H1 (cell line): ENCODE measurements at regions not wholly inside any gene's neighbourhood (a gene's known extent, or its start where the extent isn't known, plus 50 kb on each side); places are given as distances from the start of the nearest gene placed in this dataset.

Experiments used
- CREB1 ChIP-seq: IDR thresholded peaks from 2 replicates; pipeline ENCODE4 v1.6.1; 2012; ENCODE audit warnings: inconsistent platforms
- CTCF ChIP-seq, 3 experiments: IDR thresholded peaks; 1 replicate in 2 of 3; 2 replicates in 1 of 3; pipeline versions ENCODE4 v1.5.1 to v1.6.1; 2011; ENCODE audit warnings: low read length in 3 of 3, mild to moderate bottlenecking in 3 of 3, inconsistent platforms in 2 of 3, low read depth in 1 of 3, moderate library complexity in 1 of 3; ENCODE audit not compliant: insufficient read depth in 1 of 3; ENCODE audit errors: control extremely low read depth in 1 of 3
- EP300 ChIP-seq, 2 experiments: IDR thresholded peaks; 1 replicate in 1 of 2; 2 replicates in 1 of 2; pipeline ENCODE4 v1.6.1; 2011 to 2012; ENCODE audit warnings: low read depth in 2 of 2, low read length in 2 of 2, mild to moderate bottlenecking in 2 of 2, borderline replicate concordance in 1 of 2, inconsistent platforms in 1 of 2, moderate library complexity in 1 of 2
- EZH2 ChIP-seq: fragments of 200-600 bp; sonication (generic); IDR thresholded peaks from 2 replicates; pipeline ENCODE4 v1.7.1; 2012; ENCODE audit warnings: low read depth, mild to moderate bottlenecking, moderate library complexity, low read length, inconsistent platforms; ENCODE audit not compliant: severe bottlenecking
- HDAC6 ChIP-seq: IDR thresholded peaks from one replicate; pipeline ENCODE4 v1.7.1; 2012; ENCODE audit warnings: low read depth, mild to moderate bottlenecking, inconsistent platforms, low read length, moderate library complexity
- MAFK ChIP-seq: IDR thresholded peaks from 2 replicates; pipeline ENCODE4 v1.6.1; 2012; ENCODE audit warnings: low read depth, mild to moderate bottlenecking, improper control_type of control experiment, low read length
- POLR2A ChIP-seq, 2 experiments: IDR thresholded peaks; 1 replicate in 1 of 2; 2 replicates in 1 of 2; pipeline ENCODE4 v1.6.1; 2011; ENCODE audit warnings: low read depth in 2 of 2, low read length in 2 of 2, mild to moderate bottlenecking in 2 of 2; ENCODE audit errors: control extremely low read depth in 1 of 2
- POLR2AphosphoS5 ChIP-seq: IDR thresholded peaks from 2 replicates; pipeline ENCODE4 v1.6.1; 2011; ENCODE audit warnings: low read depth, low read length
- RNF2 ChIP-seq: fragments of 200-900, 300-1000 bp; sonication (generic); IDR thresholded peaks from 2 replicates; pipeline ENCODE4 v1.7.1; 2016; ENCODE audit warnings: borderline replicate concordance, low read depth, mild to moderate bottlenecking, antibody characterized with exemption, low read length; ENCODE audit not compliant: poor library complexity, severe bottlenecking; ENCODE audit errors: missing control alignments
- SP2 ChIP-seq: IDR thresholded peaks from 2 replicates; pipeline ENCODE4 v1.6.1; 2012; ENCODE audit warnings: mild to moderate bottlenecking, low read length, inconsistent platforms
- TAF1 ChIP-seq: IDR thresholded peaks from 2 replicates; pipeline ENCODE4 v1.6.1; 2011; ENCODE audit warnings: mild to moderate bottlenecking, low read depth, low read length
- TF ChIP-seq, protein P1 (sequence below): IDR thresholded peaks from 2 replicates; pipeline ENCODE4 v1.6.1; 2012; ENCODE audit warnings: low read length, inconsistent platforms

GRCh38 chr9:3660936-3661335 is 135.1 kb upstream of the RFX3 start:
- TF ChIP-seq, protein P1, sequence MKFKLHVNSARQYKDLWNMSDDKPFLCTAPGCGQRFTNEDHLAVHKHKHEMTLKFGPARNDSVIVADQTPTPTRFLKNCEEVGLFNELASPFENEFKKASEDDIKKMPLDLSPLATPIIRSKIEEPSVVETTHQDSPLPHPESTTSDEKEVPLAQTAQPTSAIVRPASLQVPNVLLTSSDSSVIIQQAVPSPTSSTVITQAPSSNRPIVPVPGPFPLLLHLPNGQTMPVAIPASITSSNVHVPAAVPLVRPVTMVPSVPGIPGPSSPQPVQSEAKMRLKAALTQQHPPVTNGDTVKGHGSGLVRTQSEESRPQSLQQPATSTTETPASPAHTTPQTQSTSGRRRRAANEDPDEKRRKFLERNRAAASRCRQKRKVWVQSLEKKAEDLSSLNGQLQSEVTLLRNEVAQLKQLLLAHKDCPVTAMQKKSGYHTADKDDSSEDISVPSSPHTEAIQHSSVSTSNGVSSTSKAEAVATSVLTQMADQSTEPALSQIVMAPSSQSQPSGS = no peak
- TF ChIP-seq SP2 (no peak), CTCF (IDR thresholded peaks at IDR 0.05; ENCODE audit: control extremely low read depth in 1 of 3, insufficient read depth in 1 of 3, low read depth in 1 of 3, low read length in 3 of 3) (no peak), CREB1 (no peak), RNF2 (no peak), MAFK (no peak), EP300 (IDR thresholded peaks at IDR 0.05; ENCODE audit: borderline replicate concordance in 1 of 2, low read depth in 2 of 2, low read length in 2 of 2) (no peak), POLR2AphosphoS5 (no peak), EZH2 (no peak), HDAC6 (no peak), TAF1 (no peak), POLR2A (IDR thresholded peaks at IDR 0.05; ENCODE audit: control extremely low read depth in 1 of 2, low read depth in 2 of 2, low read length in 2 of 2) (no peak)
